Thyroid gland (tissue), 4 donors: ENCODE measurements at regions not wholly inside any gene's neighbourhood (a gene's known extent, or its start where the extent isn't known, plus 50 kb on each side); places are given as distances from the start of the nearest gene placed in this dataset.

Experiments used
- DNase-seq, 2 donors: peaks; one replicate each; pipeline ENCODE4 v3.0.0-alpha.2; 2019
- H3K27ac ChIP-seq, 3 donors: fragments of 200-600 bp; sonication (generic); 1 replicate in 2 of 3; 2 replicates in 1 of 3; pipeline ENCODE4 v1.5.1; 2016 to 2019; ENCODE audit warnings: mild to moderate bottlenecking in 1 of 3, moderate library complexity in 1 of 3
- H3K27me3 ChIP-seq: fragments of 200-600 bp; sonication (generic); one replicate; pipeline ENCODE4 v1.5.1; 2019
- H3K36me3 ChIP-seq, 2 donors: fragments of 200-600 bp; sonication (generic); one replicate each; pipeline ENCODE4 v1.5.1; 2016 to 2019
- H3K4me1 ChIP-seq, 2 donors: fragments of 200-600 bp; sonication (generic); one replicate each; pipeline ENCODE4 v1.5.1; 2017 to 2019
- H3K4me3 ChIP-seq, 3 donors: fragments of 200-600 bp; sonication (generic); replicated peaks in 1 of 3; 1 replicate in 2 of 3; 2 replicates in 1 of 3; pipeline ENCODE4 v1.5.1; 2016; ENCODE audit warnings: mild to moderate bottlenecking in 1 of 3
- H3K9me3 ChIP-seq: fragments of 200-600 bp; sonication (generic); one replicate; pipeline ENCODE4 v1.5.1; 2017
- POLR2A ChIP-seq, 2 donors: fragments of 450-650 bp; IDR thresholded peaks; one replicate each; pipeline ENCODE4 v1.6.1; 2017; ENCODE audit warnings: antibody characterized with exemption in 2 of 2, mild to moderate bottlenecking in 2 of 2, moderate library complexity in 1 of 2
- WGBS, 2 donors: methylation state at CpG; one replicate each; pipeline ENCODE4 v1.1.5; 2017; 5-methylcytosine and 5-hydroxymethylcytosine counted together
- intact Hi-C: fragments of 100-400 bp; cut with DNase I; formaldehyde crosslinking; loops from one replicate; pipeline ENCODE4 v1.15.1; 2023
- TF ChIP-seq, protein P1 (sequence below), 6 experiments: fragments of 200-600 bp in 3 of 6; fragments of 450-650 bp in 3 of 6; sonication (generic) in 3 of 6; IDR thresholded peaks; one replicate each; pipeline ENCODE4 v1.5.1; 2016 to 2019; ENCODE audit warnings: antibody characterized with exemption in 6 of 6, mild to moderate bottlenecking in 2 of 6, inconsistent platforms in 1 of 6, moderate library complexity in 1 of 6

DNA sequence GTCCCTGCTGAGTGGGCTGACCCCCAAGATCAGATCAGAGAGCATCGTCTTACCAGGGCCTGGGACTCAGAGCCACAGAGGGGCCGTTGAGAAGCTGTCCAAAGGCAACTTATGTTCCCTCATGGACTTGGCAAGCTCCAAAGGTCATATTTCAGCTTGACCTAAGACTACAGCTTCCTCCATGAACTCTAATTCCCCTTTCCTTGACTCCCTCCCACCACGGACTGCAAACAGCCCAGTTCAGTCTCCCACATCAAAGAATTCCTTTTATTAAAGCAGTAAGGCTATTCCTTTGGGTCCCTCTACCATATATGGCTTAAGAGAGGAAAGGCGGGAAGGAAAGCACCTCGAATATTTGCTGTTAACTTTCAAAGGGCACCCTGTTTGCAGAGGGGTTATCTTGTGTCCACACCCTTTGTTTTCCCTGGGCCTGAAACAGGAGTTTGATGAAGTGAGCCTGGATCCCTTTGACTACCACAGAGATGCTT, 146.1 kb upstream of the THBS1 start:
- no peak for TF ChIP-seq POLR2A (IDR thresholded peaks at IDR 0.05)
- TF ChIP-seq, protein P1, sequence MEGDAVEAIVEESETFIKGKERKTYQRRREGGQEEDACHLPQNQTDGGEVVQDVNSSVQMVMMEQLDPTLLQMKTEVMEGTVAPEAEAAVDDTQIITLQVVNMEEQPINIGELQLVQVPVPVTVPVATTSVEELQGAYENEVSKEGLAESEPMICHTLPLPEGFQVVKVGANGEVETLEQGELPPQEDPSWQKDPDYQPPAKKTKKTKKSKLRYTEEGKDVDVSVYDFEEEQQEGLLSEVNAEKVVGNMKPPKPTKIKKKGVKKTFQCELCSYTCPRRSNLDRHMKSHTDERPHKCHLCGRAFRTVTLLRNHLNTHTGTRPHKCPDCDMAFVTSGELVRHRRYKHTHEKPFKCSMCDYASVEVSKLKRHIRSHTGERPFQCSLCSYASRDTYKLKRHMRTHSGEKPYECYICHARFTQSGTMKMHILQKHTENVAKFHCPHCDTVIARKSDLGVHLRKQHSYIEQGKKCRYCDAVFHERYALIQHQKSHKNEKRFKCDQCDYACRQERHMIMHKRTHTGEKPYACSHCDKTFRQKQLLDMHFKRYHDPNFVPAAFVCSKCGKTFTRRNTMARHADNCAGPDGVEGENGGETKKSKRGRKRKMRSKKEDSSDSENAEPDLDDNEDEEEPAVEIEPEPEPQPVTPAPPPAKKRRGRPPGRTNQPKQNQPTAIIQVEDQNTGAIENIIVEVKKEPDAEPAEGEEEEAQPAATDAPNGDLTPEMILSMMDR (IDR thresholded peaks at IDR 0.05), result no peak
- H3K9me3 ChIP-seq, result no peaks in the 10 kb centered on the region
- DNase-seq, result no peak
- H3K27me3 ChIP-seq, result no peaks in the 10 kb centered on the region
- no peak overlapping the region for H3K4me3 ChIP-seq
- H3K4me1 ChIP-seq, result peaks cover 17 to 27% of the 10 kb centered on the region in 2 donors
- H3K27ac ChIP-seq, result no peak overlapping the region
- no peaks in the 10 kb centered on the region for H3K36me3 ChIP-seq
- 49 to 56% methylated on average over 5 of the region's 5 CpGs for WGBS, 2 donors
- intact Hi-C loops, result no loop called here

DNA sequence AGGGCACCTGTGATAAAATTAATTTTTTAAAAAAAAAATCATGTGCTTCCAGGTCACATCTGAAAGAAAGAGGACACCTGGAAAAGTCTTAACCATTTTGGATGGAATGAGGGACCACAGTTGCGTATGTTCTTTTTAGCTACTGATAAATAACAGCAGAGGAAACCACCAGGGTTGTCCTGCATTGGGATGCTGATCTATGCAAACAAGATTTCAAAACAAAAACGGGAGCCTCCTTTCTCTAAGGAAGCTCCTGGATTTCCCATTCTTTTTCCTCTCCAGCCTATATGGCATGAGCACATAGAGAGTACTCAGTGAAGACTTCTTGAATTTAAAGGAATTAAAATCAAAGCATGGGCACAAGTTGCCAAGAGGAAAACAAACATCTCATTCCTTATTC, 145.6 kb upstream of the THBS1 start:
- intact Hi-C loops, result no loop called here
- DNase-seq, result no peak
- H3K9me3 ChIP-seq, result no peaks in the 10 kb centered on the region
- H3K4me1 ChIP-seq, result peaks cover 12 to 22% of the 10 kb centered on the region in 2 donors
- no peak for TF ChIP-seq POLR2A (IDR thresholded peaks at IDR 0.05)
- TF ChIP-seq, protein P1 (IDR thresholded peaks at IDR 0.05), result no peak
- no peak overlapping the region for H3K4me3 ChIP-seq
- 73 to 77% methylated on average over 2 of the region's 2 CpGs for WGBS, 2 donors
- no peaks in the 10 kb centered on the region for H3K36me3 ChIP-seq
- no peak overlapping the region for H3K27ac ChIP-seq
- no peaks in the 10 kb centered on the region for H3K27me3 ChIP-seq

DNA sequence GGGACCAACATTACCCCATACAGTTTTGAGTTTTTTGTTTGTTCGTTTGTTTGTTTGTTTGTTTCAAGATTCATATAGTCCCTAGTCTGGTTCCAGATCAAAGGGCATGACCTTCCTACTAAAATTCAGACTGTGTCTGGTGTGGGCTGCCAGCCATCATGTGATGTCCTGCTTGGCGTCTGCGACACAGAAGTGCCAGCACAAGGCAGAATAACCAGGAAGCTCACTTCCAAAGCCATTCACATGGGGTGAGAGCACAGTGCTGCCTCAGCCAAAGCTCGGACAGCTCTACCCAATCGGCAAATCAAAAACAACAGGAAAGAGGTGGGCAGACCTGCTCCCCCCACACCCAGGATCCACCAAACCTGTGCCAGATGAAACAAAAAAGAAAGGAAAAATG, 142.6 kb upstream of the THBS1 start:
- no peaks in the 10 kb centered on the region for H3K36me3 ChIP-seq
- H3K27me3 ChIP-seq, result no peaks in the 10 kb centered on the region
- H3K4me3 ChIP-seq, result no peak overlapping the region
- no peak overlapping the region for H3K27ac ChIP-seq
- WGBS, 2 donors, result 38 to 52% methylated on average over 5 of the region's 5 CpGs
- intact Hi-C loops, result no loop called here
- H3K4me1 ChIP-seq, result peaks cover 12 to 15% of the 10 kb centered on the region in 2 donors
- no peaks in the 10 kb centered on the region for H3K9me3 ChIP-seq
- no peak for TF ChIP-seq POLR2A (IDR thresholded peaks at IDR 0.05)
- TF ChIP-seq, protein P1 (IDR thresholded peaks at IDR 0.05), result no peak
- DNase-seq, result peak in 1 of 2 donors; percentile 16

DNA sequence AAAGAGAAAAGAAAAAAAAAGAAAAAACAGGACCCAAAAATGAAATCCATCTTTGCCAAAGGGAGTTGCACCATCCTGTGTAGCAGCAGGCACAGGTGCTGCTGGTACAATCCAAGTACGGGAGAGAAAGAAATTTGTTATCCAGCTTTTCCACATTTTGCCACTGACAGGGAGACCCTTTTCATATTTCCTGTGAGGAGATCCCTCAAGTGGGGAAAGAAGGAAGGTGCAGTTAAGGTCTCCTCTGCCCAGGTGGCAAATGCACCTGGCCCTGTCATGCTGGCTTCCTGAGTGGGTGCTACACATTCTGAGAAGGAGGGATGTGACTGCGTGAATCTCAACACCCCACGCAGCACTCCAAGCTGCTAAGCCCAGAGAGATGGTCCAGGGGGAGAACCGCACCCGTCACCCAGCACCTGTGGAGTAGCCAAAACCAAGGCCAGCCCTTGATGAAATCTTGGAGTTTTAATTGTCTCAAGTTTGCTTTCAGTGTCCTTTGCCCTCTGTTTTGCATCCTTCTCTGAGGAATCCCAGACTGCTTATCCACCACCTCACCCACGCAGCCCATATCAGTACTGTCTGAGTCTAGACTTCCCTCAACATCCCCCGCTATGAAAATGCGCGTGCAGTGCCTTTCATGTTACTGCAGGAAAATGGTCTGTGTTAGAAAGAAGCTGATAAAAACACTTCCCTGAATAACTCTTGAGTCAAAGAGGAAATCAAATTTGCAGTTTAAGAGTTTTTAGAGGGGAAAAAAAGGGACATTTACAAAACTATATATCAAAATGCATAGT, 141.9 kb upstream of the THBS1 start:
- 89 to 92% methylated on average over 9 of the region's 9 CpGs for WGBS, 2 donors
- DNase-seq, result no peak
- H3K4me1 ChIP-seq, result peaks cover 7% of the 10 kb centered on the region in 2 donors
- TF ChIP-seq, protein P1 (IDR thresholded peaks at IDR 0.05), result no peak
- no peak for TF ChIP-seq POLR2A (IDR thresholded peaks at IDR 0.05)
- no peak overlapping the region for H3K27ac ChIP-seq
- no peak overlapping the region for H3K4me3 ChIP-seq
- H3K27me3 ChIP-seq, result no peaks in the 10 kb centered on the region
- no peaks in the 10 kb centered on the region for H3K36me3 ChIP-seq
- H3K9me3 ChIP-seq, result no peaks in the 10 kb centered on the region
- intact Hi-C loops, result no loop called here

DNA sequence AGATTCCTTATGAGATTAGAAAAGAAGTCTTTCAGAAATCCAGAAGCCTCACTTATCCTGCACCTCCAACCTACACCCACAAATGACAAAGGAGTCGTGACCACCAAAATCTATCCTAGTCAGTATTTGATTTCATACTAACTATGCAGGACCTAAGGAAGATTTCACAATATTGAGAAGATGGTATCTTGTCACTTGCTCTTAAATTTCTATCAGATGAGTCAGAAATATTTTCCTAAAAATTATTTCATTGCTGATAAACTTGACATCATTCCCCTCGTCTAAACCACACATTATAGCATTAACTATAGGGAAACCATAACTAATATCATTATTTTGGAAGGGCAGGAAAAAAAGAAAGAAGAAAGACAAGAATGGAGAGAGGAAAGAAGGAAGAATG, 138.0 kb upstream of the THBS1 start:
- Histone ChIP-seq H3K4me1 (no peaks in the 10 kb centered on the region), H3K36me3 (no peaks in the 10 kb centered on the region), H3K4me3 (no peak overlapping the region), H3K27ac (no peak overlapping the region), H3K9me3 (no peaks in the 10 kb centered on the region), H3K27me3 (no peaks in the 10 kb centered on the region)
- intact Hi-C loops, result no loop called here
- TF ChIP-seq, protein P1 (IDR thresholded peaks at IDR 0.05), result no peak
- TF ChIP-seq POLR2A (IDR thresholded peaks at IDR 0.05), result no peak
- no peak for DNase-seq
- WGBS, 2 donors, result 86 to 88% methylated on average over 2 of the region's 2 CpGs
